ENCODE measurements at regions not wholly inside any gene's neighbourhood (a gene's known extent, or its start where the extent isn't known, plus 50 kb on each side); places are given as distances from the start of the nearest gene placed in this dataset.

GRCh38 chr12:126069549-126070165 is 1004.4 kb downstream of the AACS start:
- TF ChIP-seq POLR2A (IDR thresholded peaks at IDR 0.05; ENCODE audit: low read depth, low read length) = no peak
- DNase-seq (ENCODE audit: insufficient read length, low spot score) (peak; percentile 9), FAIRE-seq (no peak)

GRCh38 chr12:126076515-126076914 is 1011.3 kb downstream of the AACS start:
- FAIRE-seq (no peak), DNase-seq (ENCODE audit: insufficient read length, low spot score) (no peak)
- TF ChIP-seq POLR2A (IDR thresholded peaks at IDR 0.05; ENCODE audit: low read depth, low read length) = no peak

DNA sequence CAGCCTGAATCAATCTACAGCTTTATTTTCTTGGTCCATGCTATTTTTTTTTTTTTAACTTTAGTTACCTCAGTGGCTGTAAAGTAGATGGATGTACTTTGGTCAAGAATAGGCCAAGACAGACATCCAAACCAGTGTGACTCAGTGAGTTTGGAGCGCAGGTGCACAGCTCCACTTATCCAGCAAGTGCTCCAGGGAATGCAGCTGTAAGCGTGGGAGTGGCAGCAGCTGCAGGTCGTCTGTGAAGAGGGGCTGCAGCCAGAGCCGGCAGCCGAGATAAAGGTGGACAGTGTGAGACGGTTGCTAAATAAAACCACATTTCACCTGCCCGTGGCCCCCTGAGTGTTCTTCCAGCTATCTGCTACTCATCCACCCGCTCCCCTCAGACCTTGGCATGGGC is 1018.7 kb downstream of the AACS start:
- no peak for TF ChIP-seq POLR2A (IDR thresholded peaks at IDR 0.05; ENCODE audit: low read depth, low read length)
- DNase-seq (ENCODE audit: insufficient read length, low spot score) (no peak), FAIRE-seq (no peak)

- no peak for FAIRE-seq
- TF ChIP-seq POLR2A (IDR thresholded peaks at IDR 0.05; ENCODE audit: low read depth, low read length) = no peak
- DNase-seq (ENCODE audit: insufficient read length, low spot score) = no peak
These were observed 1019.2 kb downstream of the AACS start for GRCh38 chr12:126084480-126084879.

- TF ChIP-seq POLR2A (IDR thresholded peaks at IDR 0.05; ENCODE audit: low read depth, low read length) = no peak
- no peak for FAIRE-seq
- no peak for DNase-seq (ENCODE audit: insufficient read length, low spot score)
These were observed 1021.0 kb downstream of the AACS start for GRCh38 chr12:126086242-126086641.

- DNase-seq (ENCODE audit: insufficient read length, low spot score) (no peak), FAIRE-seq (no peak)
- TF ChIP-seq POLR2A (IDR thresholded peaks at IDR 0.05; ENCODE audit: low read depth, low read length) = no peak
These were observed 1022.5 kb downstream of the AACS start for GRCh38 chr12:126087692-126088091.

- FAIRE-seq (no peak), DNase-seq (ENCODE audit: insufficient read length, low spot score) (peak; percentile 11)
- TF ChIP-seq POLR2A (IDR thresholded peaks at IDR 0.05; ENCODE audit: low read depth, low read length) = no peak
These were observed 1028.7 kb downstream of the AACS start for GRCh38 chr12:126093908-126094307.

DNA sequence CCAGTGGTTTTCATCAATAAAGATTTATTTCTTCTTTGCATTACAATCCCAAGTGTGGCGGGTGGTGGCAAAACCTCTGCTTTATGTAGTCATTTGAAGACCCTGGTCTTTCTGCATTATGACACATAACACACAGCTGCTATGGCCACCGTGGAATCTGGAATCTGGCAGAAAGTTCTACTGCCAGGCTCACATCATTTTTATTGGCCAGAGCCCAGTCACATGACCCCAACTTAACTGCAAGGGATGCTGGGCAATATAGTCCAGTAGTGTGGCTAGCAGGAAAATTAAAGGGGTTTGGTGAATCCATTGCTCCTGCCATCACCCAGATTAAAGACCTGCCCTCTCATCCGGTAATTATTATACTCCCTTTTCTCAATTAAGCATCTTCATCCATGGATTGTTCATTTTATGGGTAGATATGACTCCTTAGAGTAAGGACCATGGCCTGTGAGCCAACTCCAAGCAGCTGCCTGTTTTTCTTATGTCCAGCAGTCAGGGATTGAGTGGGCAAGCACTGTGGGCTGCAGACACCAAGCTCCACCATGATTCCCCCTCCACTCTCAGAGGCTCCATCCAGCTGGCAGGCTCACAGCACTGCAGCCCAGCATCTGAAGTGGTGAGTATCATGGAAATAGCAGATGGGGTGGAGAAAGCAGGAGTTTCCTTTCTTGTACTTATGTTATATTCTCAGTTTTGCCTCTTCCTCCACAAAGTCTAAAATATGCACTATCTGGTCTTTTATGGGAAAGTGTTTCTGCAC is 1030.7 kb downstream of the AACS start:
- no peak for DNase-seq (ENCODE audit: insufficient read length, low spot score)
- no peak for TF ChIP-seq POLR2A (IDR thresholded peaks at IDR 0.05; ENCODE audit: low read depth, low read length)
- no peak for FAIRE-seq

- TF ChIP-seq POLR2A (IDR thresholded peaks at IDR 0.05; ENCODE audit: low read depth, low read length) = no peak
- FAIRE-seq = no peak
- no peak for DNase-seq (ENCODE audit: insufficient read length, low spot score)
These were observed 1041.5 kb downstream of the AACS start for GRCh38 chr12:126106706-126107105.

DNA sequence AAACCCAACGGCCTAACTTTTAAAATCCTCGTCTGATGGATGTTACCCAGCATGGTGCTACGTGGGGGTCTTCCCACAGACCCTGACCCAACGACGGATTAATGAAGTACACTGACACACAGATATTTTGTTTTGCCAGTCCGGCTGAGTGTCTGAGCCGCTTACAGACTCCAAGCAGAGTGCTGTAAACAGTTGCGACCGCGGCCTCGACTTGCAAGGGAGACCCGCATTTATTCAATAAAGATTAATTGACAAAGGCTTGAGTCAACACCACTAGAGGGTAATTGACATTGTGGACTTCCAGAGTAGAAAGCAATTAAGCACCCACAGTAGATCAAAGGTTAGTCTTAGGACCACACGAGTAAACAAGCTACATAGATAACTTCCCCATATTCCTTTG is 1042.4 kb downstream of the AACS start:
- TF ChIP-seq POLR2A (IDR thresholded peaks at IDR 0.05; ENCODE audit: low read depth, low read length) = no peak
- FAIRE-seq (no peak), DNase-seq (ENCODE audit: insufficient read length, low spot score) (no peak)

DNA sequence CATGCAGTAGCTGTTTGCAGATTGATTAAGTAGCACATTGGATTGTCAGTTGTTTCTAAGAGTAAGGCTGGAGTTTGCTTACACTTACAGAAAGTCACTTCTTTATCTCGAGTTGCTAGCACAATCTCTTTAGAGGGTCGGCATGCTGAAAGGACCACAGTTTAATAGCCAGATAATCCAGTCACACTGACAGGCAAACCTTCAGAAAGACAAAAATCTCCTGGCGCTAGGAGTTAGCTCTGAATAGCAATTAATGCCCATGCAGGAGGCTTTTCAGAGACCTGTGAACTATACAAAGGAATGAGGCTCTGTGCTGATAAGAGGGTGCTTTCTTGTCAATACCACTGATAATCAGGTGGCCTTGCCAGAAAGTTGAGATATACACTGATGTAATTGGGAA is 1043.0 kb downstream of the AACS start:
- TF ChIP-seq POLR2A (IDR thresholded peaks at IDR 0.05; ENCODE audit: low read depth, low read length) = no peak
- no peak for FAIRE-seq
- no peak for DNase-seq (ENCODE audit: insufficient read length, low spot score)

GRCh38 chr12:126112141-126112540 is 1046.9 kb downstream of the AACS start:
- DNase-seq (ENCODE audit: insufficient read length, low spot score) = no peak
- TF ChIP-seq POLR2A (IDR thresholded peaks at IDR 0.05; ENCODE audit: low read depth, low read length) = no peak
- FAIRE-seq = no peak

GRCh38 chr12:126112849-126113248 is 1047.6 kb downstream of the AACS start:
- TF ChIP-seq POLR2A (IDR thresholded peaks at IDR 0.05; ENCODE audit: low read depth, low read length) = no peak
- FAIRE-seq = no peak
- DNase-seq (ENCODE audit: insufficient read length, low spot score) = no peak

GRCh38 chr12:126114441-126114840 is 1049.2 kb downstream of the AACS start:
- no peak for FAIRE-seq
- TF ChIP-seq POLR2A (IDR thresholded peaks at IDR 0.05; ENCODE audit: low read depth, low read length) = no peak
- DNase-seq (ENCODE audit: insufficient read length, low spot score) = no peak

DNA sequence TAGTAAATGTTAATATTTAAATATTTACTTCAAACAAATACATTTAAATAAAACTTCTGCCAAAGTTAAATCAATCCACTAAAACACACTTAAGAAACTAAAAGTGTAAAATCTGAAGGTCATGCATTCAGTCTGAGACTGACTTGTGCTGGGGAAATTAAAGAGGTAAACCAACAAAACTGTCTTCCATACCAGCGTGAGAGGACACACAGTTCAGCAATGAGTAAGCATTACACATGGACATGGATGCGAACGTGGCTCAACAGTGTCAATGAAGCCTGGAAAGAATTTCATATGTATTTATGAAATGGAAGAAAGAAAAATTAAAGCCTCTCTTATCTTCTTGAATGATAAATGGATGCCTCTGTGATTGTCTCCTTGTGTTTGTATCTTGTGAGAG is 1052.3 kb downstream of the AACS start:
- DNase-seq (ENCODE audit: insufficient read length, low spot score) = no peak
- FAIRE-seq = no peak
- no peak for TF ChIP-seq POLR2A (IDR thresholded peaks at IDR 0.05; ENCODE audit: low read depth, low read length)

All from H54 (cell line).